NCI-H2107 treated with DMSO at 0.1 percent for 48 hours (cell line): ENCODE measurements at regions not wholly inside any gene's neighbourhood (a gene's known extent, or its start where the extent isn't known, plus 50 kb on each side); places are given as distances from the start of the nearest gene placed in this dataset.
"Not testable (repeated sequence)": the region's sequence is repeated elsewhere in the genome, so short reads cannot be mapped to it uniquely, and the experiment has no call there.

Experiments used
- DNase-seq: peaks from one replicate; lab custom pipeline; 2025; ENCODE audit not compliant: unreplicated experiment; lab: John Stamatoyannopoulos, UW

DNA sequence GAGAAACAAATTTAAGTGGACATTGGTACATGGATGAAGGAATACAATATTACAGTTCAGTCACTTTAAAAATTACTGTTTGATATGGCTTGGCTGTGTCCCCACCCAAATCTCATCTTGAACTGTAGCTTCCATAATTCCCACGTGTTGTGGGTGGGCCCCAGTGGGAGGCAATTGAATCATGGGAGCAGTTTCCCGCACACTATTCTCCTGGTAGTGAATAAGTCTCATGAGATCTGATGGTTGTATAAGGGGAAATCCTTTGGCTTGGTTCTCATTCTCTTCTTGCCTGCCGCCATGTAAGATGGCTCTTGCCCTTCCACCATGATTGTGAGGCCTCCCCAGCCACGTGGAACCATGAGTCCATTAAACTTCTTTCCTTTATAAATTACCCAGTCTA is 804.2 kb upstream of the FRG1 start:
- DNase-seq: no peak

DNA sequence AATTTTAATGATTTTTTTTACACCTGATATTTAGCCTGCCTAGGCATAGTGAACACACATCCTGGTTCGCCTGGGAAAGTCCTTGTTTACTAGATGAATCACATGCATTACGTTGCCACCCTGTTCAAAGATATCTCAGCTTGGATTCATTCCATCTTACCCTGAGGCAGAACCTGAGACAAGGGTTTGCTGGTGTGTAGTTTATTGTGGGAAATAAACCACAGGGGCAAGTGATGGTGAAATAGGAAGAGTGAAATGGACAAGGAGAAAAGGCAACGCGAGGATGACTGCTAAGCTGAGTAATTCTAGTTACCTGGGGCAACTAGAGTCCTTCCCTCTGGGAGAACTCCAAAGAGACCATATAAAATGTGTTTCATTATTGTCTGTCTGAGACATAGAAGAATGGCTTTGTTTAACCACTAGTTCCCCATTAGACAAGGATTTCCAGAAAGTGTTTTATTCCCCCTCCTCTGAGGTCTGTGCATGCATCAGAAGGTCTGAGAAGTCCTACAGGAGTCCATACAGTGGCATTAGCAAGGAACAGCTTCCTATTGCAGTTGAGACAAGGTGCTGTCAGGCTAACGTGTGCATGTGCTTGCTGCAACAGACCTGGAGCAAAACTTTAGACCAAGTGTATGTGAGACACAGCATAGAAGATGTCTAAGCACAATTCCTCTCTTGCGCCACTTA is 797.3 kb upstream of the FRG1 start:
- DNase-seq: no peak

DNA sequence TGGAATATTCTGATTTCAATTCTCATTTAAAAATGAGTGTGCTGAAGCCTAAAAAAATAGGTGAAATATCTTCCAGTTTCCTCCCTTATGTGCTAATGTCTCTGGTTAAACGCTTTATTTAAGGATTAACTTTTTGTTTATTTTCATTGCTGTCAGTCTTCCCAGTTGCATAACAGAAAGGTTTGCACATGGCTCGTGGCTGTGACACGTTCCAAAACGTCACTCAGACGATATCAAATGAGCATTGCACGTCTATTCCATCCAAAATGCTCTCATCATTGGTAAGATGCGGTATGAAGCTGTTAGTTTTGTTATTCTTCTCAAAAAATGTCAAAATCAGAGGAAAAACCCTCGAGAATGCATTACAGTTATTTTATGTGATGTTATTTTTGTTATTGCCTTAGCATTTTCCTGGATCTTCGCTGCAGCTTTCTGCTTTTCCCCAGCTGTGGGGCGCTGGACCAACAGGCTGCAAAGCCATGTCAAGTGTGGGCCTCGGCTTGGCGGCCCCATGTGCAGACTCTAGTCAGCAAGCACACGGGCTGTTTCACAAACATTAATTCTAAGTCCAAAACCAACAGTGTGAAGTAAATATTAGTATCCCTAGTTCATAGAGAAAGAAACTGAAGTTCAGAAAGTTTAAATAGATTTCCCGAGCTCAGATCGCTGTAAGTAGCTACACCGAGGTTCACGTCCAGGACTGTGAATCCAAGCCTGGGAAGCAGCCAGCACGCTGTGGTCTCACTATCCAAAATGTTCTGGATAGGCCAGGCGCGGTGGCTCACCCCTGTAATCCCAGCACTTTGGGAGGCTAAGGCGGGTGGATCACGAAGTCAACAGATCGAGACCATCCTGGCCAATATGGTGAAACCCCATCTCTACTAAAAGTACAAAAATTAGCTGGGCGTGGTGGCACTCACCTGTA is 793.4 kb upstream of the FRG1 start:
- no peak for DNase-seq

DNA sequence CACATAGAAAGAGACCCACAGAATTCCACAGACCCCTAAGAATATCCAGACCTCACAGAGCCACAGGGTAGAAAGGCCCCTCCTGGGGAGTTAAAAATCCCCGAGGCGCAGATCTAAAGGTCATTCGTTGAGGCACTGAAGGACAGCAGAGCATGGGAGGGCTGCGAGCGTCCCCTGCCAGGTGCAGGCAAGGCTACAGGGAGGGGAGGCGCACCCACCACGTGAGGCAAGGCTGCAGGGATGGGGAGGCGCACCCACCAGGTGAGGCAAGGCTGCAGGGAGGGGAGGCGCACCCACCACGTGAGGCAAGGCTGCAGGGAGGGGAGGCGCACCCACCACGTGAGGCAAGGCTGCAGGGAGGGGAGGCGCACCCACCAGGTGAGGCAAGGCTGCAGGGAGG is 785.6 kb upstream of the FRG1 start:
- DNase-seq: not testable (repeated sequence)

DNA sequence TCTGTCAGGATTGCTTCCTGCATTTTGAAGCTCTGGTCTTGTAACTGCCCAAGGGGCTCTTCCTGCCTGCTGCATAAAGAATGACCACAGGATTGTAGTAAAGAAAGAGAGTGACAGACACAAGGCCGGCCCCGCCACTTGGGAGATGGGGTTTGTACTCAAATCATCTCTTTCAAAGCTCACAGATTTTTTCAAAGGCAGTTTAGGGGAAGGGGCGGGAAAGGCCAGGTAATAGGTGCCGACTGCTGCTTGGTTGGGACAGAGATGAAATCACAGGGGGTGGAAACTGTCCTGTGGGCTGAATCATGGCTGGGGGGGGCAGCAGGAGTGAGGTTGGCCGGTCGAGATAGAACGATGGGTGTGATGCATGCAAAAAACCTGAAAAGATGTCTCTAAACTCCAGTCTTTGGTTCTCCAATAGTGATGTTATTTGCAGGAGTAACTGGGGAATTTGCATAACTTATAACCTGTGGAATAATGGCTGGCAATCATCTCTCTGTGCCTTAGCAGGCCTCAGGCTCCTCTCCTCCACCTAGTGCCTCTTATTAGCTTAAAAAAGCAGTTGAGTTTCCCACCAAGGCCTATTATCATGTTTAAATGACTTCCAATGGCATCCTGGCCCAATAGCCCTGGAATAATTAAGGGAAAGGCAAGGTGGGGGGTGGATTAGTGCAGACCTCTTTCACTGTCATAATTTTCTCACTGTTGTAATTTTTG is 778.4 kb upstream of the FRG1 start:
- no peak for DNase-seq

DNA sequence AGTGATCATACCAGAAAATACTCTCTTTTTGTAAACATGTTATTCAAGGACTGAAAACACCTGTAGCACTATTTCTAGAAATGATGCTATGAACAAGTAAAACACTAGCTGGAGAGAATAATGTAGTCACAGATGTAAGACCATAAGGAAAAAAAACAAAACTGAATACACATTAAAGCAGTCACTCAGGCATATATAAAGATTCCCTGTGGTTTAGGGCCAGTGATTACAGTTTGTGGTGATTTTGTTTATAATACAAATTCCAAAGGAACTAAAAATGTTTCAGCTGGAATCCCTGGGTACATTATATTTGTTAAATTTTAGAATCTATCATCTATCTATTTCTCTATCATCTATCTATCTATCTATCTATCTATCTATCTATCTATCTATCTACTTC is 777.8 kb upstream of the FRG1 start:
- DNase-seq: no peak

DNA sequence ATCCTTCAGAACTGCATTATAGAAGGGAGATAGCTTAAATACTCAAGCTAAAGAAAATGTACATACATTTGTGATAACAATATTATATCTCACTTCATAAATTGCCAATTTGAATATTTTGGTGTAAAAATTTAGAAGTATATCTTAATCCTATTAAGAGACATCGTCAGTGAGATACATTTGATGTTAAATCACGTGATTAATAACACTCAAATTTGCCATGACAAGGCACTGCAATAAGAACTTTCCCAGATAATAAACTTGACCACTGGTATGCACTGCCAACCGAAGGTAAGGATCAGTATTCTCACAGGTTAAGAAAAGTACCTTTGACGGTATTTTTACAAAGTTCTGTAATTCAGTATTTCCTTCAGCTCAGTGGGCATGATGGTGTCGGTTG is 764.7 kb upstream of the FRG1 start:
- no peak for DNase-seq

DNA sequence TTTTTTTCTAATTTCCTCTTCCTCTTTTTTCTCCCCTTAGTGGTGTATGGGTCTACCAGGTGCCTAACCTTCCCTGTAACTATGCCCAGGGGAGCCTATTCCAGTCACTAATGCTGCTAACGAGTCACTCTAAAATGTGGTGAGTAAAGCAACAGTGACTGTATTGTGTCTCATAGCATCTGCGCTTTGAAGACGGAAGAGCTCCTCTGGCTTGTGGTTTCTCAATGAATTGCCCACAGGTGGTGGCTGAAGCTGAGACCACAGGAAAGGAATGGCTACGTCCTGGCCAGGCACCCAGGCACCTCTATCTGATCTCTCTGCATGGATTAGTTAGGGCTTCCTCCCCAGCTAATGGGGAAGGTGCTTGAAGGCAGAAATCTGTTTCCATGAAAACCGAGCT is 763.5 kb upstream of the FRG1 start:
- peak; percentile 58 for DNase-seq

DNA sequence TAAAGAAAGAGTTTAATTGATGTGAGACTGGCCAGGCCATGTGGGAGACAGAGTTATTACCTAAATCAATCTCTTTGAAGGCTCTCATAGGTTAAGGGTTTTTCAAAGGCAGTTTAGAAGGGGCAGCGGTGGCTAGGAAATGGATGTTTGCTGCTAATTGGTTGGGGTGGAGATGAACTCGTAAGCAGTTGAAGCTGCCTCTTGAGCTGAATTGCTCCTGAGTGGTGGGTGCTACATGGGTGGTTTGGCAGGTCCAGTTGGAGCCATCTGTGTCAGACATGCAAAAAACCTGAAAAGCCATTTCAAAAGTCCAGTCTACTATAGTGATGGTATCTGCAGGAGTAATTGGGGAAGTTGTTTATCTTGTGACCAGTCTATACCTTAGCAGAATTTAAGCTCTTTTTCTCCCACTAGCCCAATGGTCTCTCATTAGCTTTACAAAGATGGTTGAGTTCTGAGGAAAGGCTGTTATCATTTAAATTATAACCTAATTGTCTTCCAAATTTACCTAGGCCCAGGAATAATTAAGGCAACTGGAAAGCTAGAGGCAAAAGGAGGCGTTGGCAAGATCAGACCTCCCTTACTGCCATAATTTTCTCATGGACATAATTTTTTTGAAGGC is 762.4 kb upstream of the FRG1 start:
- no peak for DNase-seq

DNA sequence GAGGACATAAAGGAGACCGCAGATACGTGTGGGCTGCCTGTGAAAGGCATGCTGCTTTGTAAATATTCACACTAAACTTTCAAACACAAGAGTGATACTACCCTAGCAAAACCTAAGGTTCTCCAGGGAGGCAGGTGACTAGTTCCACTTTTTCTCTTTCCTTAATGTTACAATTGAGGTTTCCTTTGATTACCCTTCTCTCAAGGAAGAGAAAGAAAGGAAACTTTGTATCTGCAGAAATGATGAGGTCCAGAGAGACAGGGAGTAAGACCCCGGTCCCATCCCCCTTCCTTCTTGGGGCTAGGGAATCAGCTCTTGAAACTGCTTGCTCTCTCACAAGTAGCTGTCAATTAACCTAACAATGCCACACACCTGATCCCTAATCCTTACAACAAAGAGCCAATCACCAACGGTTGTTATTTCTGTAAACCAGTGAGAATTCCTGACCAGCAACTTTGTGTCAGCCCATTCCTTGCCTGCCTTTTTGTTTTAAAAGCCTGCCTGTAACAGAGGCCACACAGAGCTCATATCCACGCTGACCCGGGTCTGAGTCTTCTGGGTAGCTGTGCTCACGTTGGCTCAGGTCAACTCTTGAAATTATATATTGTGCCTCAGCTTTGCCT is 754.8 kb upstream of the FRG1 start:
- no peak for DNase-seq

DNA sequence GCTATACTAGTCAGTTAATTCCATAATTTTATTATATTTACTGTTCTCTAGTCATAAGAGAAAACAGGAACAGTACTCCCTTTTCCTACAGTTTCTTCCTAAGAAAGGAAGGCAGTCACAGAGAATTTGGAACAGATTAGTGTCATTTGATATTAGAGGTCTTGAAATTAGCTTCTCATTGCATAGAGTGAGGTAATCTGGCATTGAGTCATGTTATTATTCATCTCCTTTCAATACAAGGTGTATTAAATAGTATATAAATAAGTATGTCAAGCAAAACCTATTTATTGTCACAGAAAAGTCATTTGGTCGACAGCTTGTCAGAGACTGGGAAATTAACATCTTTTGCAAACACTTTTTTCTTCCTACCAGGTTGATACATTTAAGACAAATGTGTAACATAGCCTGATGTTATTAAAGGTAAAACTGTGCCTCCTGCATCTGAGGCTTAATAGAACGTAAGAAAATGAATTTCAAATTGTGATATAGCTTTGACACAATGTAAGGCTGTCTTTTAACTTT is 753.1 kb upstream of the FRG1 start:
- no peak for DNase-seq

DNA sequence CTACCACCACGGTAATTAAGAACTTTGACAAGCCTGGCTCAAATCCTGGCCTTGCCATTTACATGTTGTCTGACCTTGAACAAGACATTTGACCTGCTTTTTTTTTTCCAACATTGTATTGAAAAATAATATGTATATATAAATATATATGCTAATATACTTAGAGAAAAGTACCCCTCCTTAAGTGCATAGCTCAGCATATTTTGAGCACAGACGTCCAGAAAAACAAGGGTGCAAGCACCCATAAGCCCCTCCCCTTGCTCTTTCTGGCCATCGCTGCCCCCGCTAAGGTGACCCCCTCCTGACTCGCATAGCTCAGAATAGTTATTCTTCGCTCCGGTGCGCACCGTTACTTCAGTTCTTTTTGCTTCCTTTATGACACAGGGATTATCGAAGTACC is 742.0 kb upstream of the FRG1 start:
- DNase-seq: no peak

DNA sequence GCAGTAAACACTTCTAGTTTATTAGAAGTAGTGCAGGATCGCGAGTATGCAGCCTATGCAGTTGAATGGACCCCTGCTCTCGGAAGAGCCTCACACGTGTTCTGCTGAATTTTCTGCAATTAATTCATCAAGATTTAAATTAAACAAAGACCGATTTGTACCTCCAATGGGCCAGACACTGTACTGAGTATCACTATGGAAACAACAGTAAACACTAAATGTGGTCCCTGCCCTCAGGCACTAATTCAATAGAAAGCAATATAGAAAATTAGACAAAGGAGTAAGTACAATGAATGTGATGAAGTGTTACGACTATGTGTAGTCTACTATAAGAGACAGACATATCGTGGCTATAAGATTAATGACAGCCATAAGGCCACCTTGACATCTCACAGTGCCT is 740.3 kb upstream of the FRG1 start:
- no peak for DNase-seq

DNA sequence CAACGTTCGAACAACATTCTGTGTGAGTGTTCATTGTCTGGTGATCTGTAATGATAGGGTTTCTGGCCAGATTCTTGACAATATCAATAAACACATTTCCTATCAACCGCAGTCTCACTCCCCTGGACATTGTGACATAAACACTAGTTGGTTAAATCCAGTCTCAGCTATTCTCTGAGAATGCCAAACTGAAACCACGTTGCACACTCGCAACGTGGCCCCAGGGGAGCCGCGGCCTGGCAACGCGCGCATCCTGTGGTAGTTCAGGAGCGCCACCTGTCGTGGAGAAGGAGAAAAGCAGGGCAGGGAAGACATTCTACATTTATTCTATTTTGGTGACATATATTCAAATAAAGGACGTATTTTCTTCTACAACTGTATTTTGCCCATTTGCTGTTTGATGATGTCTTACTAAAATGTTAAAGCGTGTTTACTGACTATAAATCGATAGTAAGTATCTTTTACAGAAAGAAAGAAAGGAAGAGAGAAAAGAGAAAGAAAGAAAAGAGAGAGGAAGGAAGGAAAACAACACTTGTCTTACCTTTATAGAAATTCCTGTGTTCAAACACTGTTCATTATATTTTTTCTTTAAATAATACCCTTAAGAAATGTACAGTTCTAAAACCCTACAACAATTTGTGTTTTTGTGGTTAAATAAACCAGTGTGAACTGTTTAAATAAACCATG is 738.3 kb upstream of the FRG1 start:
- peak; percentile 65 for DNase-seq

DNA sequence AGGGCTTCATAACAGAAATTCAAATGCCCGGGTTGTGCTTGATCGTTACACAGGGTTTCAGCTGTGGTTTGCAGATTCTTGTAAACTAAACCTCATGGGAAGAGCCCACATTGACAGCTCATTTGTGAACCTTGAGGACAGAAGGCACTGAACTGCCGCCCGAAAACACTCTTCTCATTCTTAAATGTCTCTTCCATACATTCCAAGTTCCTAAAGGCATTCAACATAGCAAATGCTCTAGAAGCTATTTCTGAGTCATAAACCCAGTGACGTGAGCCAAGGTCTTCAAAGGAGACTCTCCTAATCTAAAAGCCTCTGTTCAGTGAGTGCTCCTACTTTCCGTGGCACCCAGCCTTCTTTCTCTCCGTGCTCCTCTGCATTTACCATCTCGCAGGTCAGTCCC is 737.8 kb upstream of the FRG1 start:
- no peak for DNase-seq

DNA sequence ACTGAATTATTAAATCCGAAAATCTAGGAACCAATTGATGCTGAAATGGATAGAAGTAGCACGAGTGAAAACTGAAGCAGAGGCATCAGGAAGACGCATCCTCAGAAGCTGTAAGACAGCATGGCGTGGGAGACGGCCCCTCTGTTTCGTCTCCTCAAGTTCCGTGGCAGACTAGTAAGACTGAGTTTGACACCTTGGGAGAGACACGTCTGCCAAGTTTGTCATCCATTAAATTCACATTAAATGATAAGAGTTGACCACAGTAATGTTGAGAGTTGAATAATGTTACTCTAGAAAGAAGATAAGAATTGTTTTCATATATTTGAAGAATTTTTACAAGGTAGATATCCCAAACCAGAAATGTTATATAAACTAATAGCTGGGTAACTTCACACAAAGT is 736.1 kb upstream of the FRG1 start:
- DNase-seq: no peak

DNA sequence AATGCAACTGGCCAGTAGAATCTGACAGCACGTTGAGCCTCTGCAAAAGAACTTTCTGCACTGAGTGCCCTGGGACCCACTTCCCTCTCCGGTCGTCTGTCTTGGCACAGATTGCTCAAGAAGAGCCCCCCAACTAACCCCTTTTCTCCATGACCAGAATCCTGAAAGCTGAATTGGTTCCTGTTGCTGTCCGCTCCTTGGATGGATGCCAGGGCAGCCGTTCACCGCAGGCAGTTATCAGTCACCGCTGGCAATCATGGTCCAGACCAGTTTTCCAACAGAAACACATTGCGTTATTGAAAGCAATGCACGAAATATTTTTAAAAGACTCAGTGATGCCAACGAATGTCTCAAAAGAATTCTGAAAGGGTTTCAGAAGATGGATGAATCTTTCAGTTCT is 733.7 kb upstream of the FRG1 start:
- DNase-seq: no peak

DNA sequence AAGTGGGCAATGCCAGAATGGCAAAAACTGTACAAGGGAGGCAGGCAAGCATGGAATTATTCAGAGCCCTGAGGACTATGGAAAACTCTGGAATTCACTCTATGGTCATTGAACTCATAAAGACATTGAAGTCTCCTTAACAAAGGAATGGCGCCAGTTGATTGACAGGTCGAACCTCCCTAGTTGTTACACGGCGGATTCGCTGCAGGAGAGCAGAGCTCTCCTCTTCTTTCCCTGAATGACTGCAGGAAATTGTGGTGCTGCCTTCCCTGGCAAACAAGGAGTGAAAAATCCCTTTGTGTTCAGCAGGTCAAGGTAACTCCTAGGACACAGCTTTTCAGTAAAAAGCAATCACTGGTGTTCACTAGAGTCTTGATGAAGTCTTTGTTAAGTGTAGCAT is 732.8 kb upstream of the FRG1 start:
- no peak for DNase-seq

DNA sequence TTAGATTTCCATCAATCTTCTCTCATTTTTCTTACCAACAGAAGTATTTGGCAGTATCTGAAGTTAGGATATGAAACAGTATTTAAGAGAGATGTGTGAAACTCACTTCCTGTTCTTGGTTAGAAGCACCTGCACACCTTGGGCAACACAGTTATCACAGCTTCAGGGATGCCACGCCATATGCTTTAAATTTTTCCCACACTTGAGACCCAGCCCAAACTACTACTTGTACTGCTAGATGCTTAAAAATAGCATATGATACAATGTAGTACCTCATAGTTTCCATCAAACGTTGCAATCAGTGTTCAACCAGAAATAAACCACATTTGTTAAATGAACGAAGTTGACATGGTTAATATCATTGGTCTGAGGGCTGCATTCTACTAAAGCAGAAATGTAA is 725.1 kb upstream of the FRG1 start:
- DNase-seq: no peak

DNA sequence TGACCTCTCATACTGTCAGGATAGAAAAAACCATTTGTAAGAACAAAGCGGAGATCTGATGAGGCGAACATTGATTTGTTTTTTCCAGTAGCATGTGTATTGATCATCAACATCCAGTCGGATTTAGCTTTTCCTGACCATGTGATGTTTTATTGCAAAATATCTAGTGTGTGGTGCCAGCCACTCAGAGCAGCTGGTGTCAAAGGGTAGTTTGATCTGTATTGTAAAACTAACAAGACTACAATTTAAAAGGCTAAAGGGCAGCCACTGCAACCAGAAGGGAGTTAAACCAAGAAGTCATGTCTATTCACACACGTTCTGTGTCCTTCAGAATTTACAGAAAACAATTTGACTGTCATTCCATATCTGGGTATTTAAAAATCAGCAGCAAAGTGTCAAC is 719.0 kb upstream of the FRG1 start:
- no peak for DNase-seq
